SK-MEL-5 (cell line): ENCODE measurements at regions not wholly inside any gene's neighbourhood (a gene's known extent, or its start where the extent isn't known, plus 50 kb on each side); places are given as distances from the start of the nearest gene placed in this dataset.

Experiments
- DNase-seq: peaks from one replicate; pipeline ENCODE4 v3.0.0-alpha.2; 2016; ENCODE audit warnings: low read depth, low spot score
- in situ Hi-C: cut with HindIII; loops from 2 replicates; pipeline ENCODE4 v1.10.0; 2016; ENCODE audit warnings: low sequenced_read_pairs, high pct_unique_total_duplicates, low pct_unique_long_range_greater_than_20kb

GRCh38 chr4:12724510-12724909, 759.6 kb downstream of the RAB28 start:
- in situ Hi-C loops: no loop called here
- peak; percentile 64 for DNase-seq

- peak; percentile 66 for DNase-seq
- in situ Hi-C loops: no loop called here
Observed at GRCh38 chr4:12723849-12724447, 760.2 kb downstream of the RAB28 start.

GRCh38 chr4:12716896-12717295, 767.2 kb downstream of the RAB28 start:
- DNase-seq: no peak
- in situ Hi-C loops: no loop called here

- no peak for DNase-seq
- in situ Hi-C loops: no loop called here
Observed at GRCh38 chr4:12712648-12713339, 771.3 kb downstream of the RAB28 start.

- DNase-seq: no peak
- in situ Hi-C loops: no loop called here
Observed at GRCh38 chr4:12707381-12708175, 776.6 kb downstream of the RAB28 start.

GRCh38 chr4:12703036-12703435, 781.1 kb downstream of the RAB28 start:
- in situ Hi-C loops: no loop called here
- DNase-seq: no peak

GRCh38 chr4:12701384-12701783, 782.8 kb downstream of the RAB28 start:
- in situ Hi-C loops: no loop called here
- DNase-seq: no peak

- in situ Hi-C loops: no loop called here
- DNase-seq: no peak
Observed at GRCh38 chr4:12697970-12698369, 786.2 kb downstream of the RAB28 start.

GRCh38 chr4:12692815-12693214, 791.3 kb downstream of the RAB28 start:
- no peak for DNase-seq
- in situ Hi-C loops: no loop called here

- no peak for DNase-seq
- in situ Hi-C loops: no loop called here
Observed at GRCh38 chr4:12691168-12691567, 793.0 kb downstream of the RAB28 start.

- DNase-seq: no peak
- in situ Hi-C loops: no loop called here
Observed at GRCh38 chr4:12689457-12689856, 794.7 kb downstream of the RAB28 start.

- DNase-seq: peak; percentile 63
- in situ Hi-C loops: no loop called here
Observed at GRCh38 chr4:12679217-12679616, 804.9 kb downstream of the RAB28 start.

GRCh38 chr4:12674184-12674583, 810.0 kb downstream of the RAB28 start:
- in situ Hi-C loops: no loop called here
- no peak for DNase-seq

GRCh38 chr4:12672303-12672702, 811.8 kb downstream of the RAB28 start:
- DNase-seq: no peak
- in situ Hi-C loops: no loop called here

- no peak for DNase-seq
- in situ Hi-C loops: no loop called here
Observed at GRCh38 chr4:12658146-12658545, 826.0 kb downstream of the RAB28 start.

GRCh38 chr4:12651876-12652275, 832.3 kb downstream of the RAB28 start:
- in situ Hi-C loops: no loop called here

GRCh38 chr4:12645732-12646131, 838.4 kb downstream of the RAB28 start:
- no peak for DNase-seq
- in situ Hi-C loops: no loop called here

More at GRCh38 chr4:12651876-12652275, 832.3 kb downstream of the RAB28 start:
- DNase-seq: no peak

GRCh38 chr4:12644261-12644660, 839.9 kb downstream of the RAB28 start:
- in situ Hi-C loops: no loop called here
- no peak for DNase-seq

GRCh38 chr4:12636191-12636590, 847.9 kb downstream of the RAB28 start:
- in situ Hi-C loops: no loop called here
- no peak for DNase-seq
